MM.1S (cell line): ENCODE measurements at regions not wholly inside any gene's neighbourhood (a gene's known extent, or its start where the extent isn't known, plus 50 kb on each side); places are given as distances from the start of the nearest gene placed in this dataset.

Experiments used
- DNase-seq: peaks from one replicate; pipeline ENCODE4 v3.0.0-alpha.2; 2015
- H2AFZ ChIP-seq: fragments of 300-600 bp; sonication (generic); 2 replicates; pipeline ENCODE4 v1.6.0; 2016; ENCODE audit warnings: antibody characterized with exemption, low read length
- H3F3A ChIP-seq: fragments of 300-600 bp; sonication (generic); 2 replicates; pipeline ENCODE4 v1.6.1; 2016; ENCODE audit warnings: mild to moderate bottlenecking, antibody characterized with exemption, low read length, moderate library complexity, mixed read lengths; ENCODE audit not compliant: insufficient read depth
- H3K27ac ChIP-seq: fragments of 300-600 bp; sonication (generic); 2 replicates; pipeline ENCODE4 v1.5.1; 2016; ENCODE audit warnings: mild to moderate bottlenecking, low read length
- H3K27me3 ChIP-seq: fragments of 300-600 bp; sonication (generic); replicated peaks from 2 replicates; pipeline ENCODE4 v1.6.0; 2016; ENCODE audit warnings: low read length; ENCODE audit not compliant: insufficient read depth
- H3K36me3 ChIP-seq: fragments of 300-600 bp; sonication (generic); replicated peaks from 2 replicates; pipeline ENCODE4 v1.6.1; 2016; ENCODE audit warnings: mild to moderate bottlenecking, low read length, mixed read lengths; ENCODE audit not compliant: insufficient read depth
- H3K4me1 ChIP-seq: fragments of 300-600 bp; sonication (generic); 2 replicates; pipeline ENCODE4 v1.6.1; 2016; ENCODE audit warnings: low read length, mixed read lengths
- H3K4me2 ChIP-seq: fragments of 300-600 bp; sonication (generic); 2 replicates; pipeline ENCODE4 v1.6.0; 2016; ENCODE audit warnings: low read depth, low read length
- H3K4me3 ChIP-seq: fragments of 300-600 bp; sonication (generic); 2 replicates; pipeline ENCODE4 v1.5.1; 2016; ENCODE audit warnings: low read length, mixed read lengths
- H3K79me2 ChIP-seq: fragments of 300-600 bp; sonication (generic); 2 replicates; pipeline ENCODE4 v1.6.1; 2016; ENCODE audit warnings: mixed run types, low read length, mixed read lengths
- H3K9ac ChIP-seq: fragments of 300-600 bp; sonication (generic); 2 replicates; pipeline ENCODE4 v1.6.1; 2016; ENCODE audit warnings: low read length, mixed read lengths
- H3K9me2 ChIP-seq: fragments of 300-600 bp; sonication (generic); replicated peaks from 2 replicates; pipeline ENCODE4 v1.6.1; 2016; ENCODE audit warnings: mild to moderate bottlenecking, low read length, mixed read lengths; ENCODE audit not compliant: insufficient read depth
- H3K9me3 ChIP-seq: fragments of 300-600 bp; sonication (generic); replicated peaks from 2 replicates; pipeline ENCODE4 v1.6.1; 2016; ENCODE audit warnings: mild to moderate bottlenecking, low read length, mixed read lengths; ENCODE audit not compliant: insufficient read depth
- H4K20me1 ChIP-seq: fragments of 300-600 bp; sonication (generic); 2 replicates; pipeline ENCODE4 v1.6.1; 2016; ENCODE audit warnings: mild to moderate bottlenecking, low read length, moderate library complexity, mixed read lengths; ENCODE audit not compliant: insufficient read depth
- CTCF ChIP-seq: fragments of 300-600 bp; sonication (generic); IDR thresholded peaks from 2 replicates; pipeline ENCODE4 v1.5.1; 2016; ENCODE audit warnings: antibody characterized with exemption, low read length, mixed read lengths
- EZH2 ChIP-seq: fragments of 300-600 bp; sonication (generic); optimal IDR thresholded peaks from 2 replicates; pipeline ENCODE3; 2017; ENCODE audit warnings: low read depth, mild to moderate bottlenecking, antibody characterized with exemption, low read length, mixed read lengths
- EZH2phosphoT487 ChIP-seq: fragments of 300-600 bp; sonication (generic); IDR thresholded peaks from 2 replicates; pipeline ENCODE4 v1.6.1; 2018; ENCODE audit warnings: antibody characterized with exemption, low read length

- Histone ChIP-seq H2AFZ (no peak overlapping the region), H3K4me1 (no peaks in the 10 kb centered on the region), H4K20me1 (no peaks in the 10 kb centered on the region), H3K27me3 (no peaks in the 10 kb centered on the region), H3K4me2 (no peak overlapping the region), H3K4me3 (no peak overlapping the region), H3F3A (no peaks in the 10 kb centered on the region), H3K79me2 (no peaks in the 10 kb centered on the region), H3K9ac (no peak overlapping the region), H3K27ac (no peak overlapping the region), H3K36me3 (no peaks in the 10 kb centered on the region), H3K9me2 (no peaks in the 10 kb centered on the region), H3K9me3 (no peaks in the 10 kb centered on the region)
- no peak for DNase-seq
- TF ChIP-seq EZH2, result no peak
- no peak for TF ChIP-seq CTCF
- TF ChIP-seq EZH2phosphoT487, result no peak
These were observed 86.0 kb downstream of the CCR1 start for GRCh38 chr3:46122091-46122490.

DNA sequence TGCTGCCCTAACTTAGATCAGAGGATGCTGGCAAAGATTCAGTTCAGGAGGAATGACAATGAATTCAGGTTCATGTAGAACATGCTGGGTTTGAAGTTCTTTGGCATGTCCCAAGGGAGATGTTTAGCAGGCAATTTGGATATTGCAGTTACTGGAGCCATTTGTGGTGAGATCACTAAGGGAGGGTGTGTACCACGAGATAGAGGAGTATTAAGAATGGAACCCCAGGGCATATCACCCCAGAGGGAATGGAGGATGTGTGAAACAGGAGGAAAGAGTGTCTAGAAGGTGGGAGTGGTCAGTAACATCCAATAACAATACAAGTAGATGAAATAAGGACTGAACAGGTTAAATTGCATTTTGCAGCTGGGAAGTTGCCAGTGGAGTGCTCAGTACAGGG is 87.1 kb downstream of the CCR1 start:
- no peaks in the 10 kb centered on the region for H3K36me3 ChIP-seq
- no peak overlapping the region for H3K9ac ChIP-seq
- no peaks in the 10 kb centered on the region for H3K9me2 ChIP-seq
- no peaks in the 10 kb centered on the region for H3K9me3 ChIP-seq
- H3K27ac ChIP-seq, result no peak overlapping the region
- H3K4me1 ChIP-seq, result no peaks in the 10 kb centered on the region
- no peaks in the 10 kb centered on the region for H3K79me2 ChIP-seq
- H3F3A ChIP-seq, result no peaks in the 10 kb centered on the region
- H3K27me3 ChIP-seq, result no peaks in the 10 kb centered on the region
- H2AFZ ChIP-seq, result no peak overlapping the region
- TF ChIP-seq EZH2 (no peak), EZH2phosphoT487 (no peak), CTCF (no peak)
- no peak overlapping the region for H3K4me3 ChIP-seq
- no peak overlapping the region for H3K4me2 ChIP-seq
- DNase-seq, result no peak
- H4K20me1 ChIP-seq, result no peaks in the 10 kb centered on the region

GRCh38 chr3:46119709-46120498 is 88.2 kb downstream of the CCR1 start:
- Histone ChIP-seq H3K27me3 (no peaks in the 10 kb centered on the region), H3K36me3 (no peaks in the 10 kb centered on the region), H3K9me3 (no peaks in the 10 kb centered on the region), H3K9ac (no peak overlapping the region), H3K79me2 (no peaks in the 10 kb centered on the region), H3K4me1 (no peaks in the 10 kb centered on the region), H3K4me2 (no peak overlapping the region), H3F3A (no peaks in the 10 kb centered on the region), H2AFZ (no peak overlapping the region), H3K27ac (no peak overlapping the region), H4K20me1 (no peaks in the 10 kb centered on the region), H3K9me2 (no peaks in the 10 kb centered on the region), H3K4me3 (no peak overlapping the region)
- DNase-seq, result no peak
- no peak for TF ChIP-seq CTCF
- no peak for TF ChIP-seq EZH2
- TF ChIP-seq EZH2phosphoT487, result no peak
